ENCODE measurements at regions not wholly inside any gene's neighbourhood (a gene's known extent, or its start where the extent isn't known, plus 50 kb on each side); places are given as distances from the start of the nearest gene placed in this dataset.
"Not testable (repeated sequence)": the region's sequence is repeated elsewhere in the genome, so short reads cannot be mapped to it uniquely, and the experiment has no call there.

GRCh38 chr15:69914040-69914439 is 183.7 kb downstream of the TLE3 start:
- no peak for DNase-seq (ENCODE audit: low read depth in 3 of 3)

GRCh38 chr15:69914960-69915359 is 182.8 kb downstream of the TLE3 start:
- no peak for DNase-seq (ENCODE audit: low read depth in 3 of 3)

DNA sequence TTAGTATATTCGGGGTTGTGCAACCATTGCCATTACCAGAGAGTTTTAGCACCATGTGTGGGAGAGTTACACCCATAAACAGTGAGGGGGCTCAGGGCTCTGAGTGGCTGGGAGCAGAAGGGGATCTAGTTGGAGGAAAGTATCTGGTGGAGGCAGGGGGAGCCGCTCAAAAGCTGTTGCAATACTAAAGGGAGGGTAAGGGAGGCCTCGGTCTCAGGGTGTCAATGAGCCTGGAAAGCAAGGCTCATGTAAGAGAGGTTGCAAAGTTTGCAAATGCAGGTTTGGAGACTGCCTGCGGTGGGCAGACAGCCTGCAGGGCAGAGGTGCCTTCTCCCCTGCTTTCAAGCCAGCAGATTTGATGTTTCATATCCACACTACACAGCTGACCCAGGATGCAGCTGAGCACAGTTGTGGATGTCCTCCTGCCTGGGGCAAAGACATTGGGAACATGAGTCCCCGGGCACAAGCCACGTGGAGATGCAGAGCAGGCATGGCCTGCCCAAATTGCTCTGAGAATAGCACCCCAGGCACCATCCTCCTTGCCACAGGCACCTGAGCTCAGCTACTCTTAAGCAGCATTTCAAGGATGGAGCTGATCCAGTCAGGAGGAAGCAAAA is 181.4 kb downstream of the TLE3 start:
- no peak for DNase-seq (ENCODE audit: low read depth in 3 of 3)

DNA sequence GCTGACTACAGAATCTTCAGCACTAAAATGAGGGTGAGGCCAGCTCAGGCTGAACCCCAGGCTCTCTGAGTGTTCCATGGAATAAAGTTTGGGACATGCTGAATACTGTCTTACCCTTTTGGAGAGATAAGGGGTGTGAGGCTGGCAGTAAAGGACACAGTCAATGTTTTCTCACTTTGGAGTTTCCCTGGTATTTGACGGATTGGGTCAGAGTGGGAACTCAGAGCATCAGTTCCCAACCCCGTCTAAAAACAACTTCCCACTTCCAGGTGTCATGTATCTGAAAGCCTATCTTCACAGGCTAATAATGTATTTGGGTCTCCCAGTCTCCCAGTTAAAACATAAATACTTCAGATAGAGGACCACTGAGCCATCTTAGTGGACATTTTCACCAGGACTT is 180.7 kb downstream of the TLE3 start:
- no peak for DNase-seq (ENCODE audit: low read depth in 3 of 3)

DNA sequence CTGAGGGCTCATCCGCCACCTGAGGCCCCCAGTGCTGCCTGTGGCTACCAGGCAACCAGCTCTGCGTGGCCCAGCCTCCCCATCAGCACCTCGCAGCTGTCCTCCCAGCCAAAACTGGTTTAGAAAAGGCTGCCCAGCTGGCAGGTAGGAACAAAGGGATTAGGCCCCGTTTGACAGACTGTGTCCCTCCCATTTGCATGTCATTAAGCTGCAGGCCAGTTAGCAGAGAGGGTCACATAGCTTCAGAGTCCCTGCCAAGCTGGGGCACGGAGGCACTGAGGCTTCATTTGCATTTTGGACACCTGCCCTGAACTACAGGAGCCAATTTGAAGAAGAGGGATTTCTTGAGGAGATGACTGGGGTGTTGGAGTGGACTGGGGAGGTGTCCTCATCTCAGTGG is 177.9 kb downstream of the TLE3 start:
- no peak for DNase-seq (ENCODE audit: low read depth in 3 of 3)

DNA sequence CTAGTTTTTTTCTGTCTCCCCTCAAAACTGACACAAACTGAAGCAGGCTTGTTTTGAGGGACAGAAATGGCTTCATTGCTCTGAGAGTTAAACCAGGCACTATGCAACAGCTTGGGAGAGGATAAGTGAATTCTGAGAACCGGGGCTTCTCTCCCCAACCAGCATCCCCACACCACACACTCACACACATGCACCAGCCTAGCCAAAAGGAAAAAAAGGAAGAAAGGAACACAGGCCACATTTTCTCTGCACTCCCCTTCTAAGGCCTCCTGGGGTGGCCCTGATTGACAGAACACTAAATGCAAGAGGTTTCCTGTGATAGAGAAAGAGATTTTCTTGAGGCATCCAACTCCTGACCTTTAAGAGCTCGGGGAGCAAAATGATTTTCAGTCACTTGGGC is 177.5 kb downstream of the TLE3 start:
- DNase-seq (ENCODE audit: low read depth in 3 of 3) = no peak

DNA sequence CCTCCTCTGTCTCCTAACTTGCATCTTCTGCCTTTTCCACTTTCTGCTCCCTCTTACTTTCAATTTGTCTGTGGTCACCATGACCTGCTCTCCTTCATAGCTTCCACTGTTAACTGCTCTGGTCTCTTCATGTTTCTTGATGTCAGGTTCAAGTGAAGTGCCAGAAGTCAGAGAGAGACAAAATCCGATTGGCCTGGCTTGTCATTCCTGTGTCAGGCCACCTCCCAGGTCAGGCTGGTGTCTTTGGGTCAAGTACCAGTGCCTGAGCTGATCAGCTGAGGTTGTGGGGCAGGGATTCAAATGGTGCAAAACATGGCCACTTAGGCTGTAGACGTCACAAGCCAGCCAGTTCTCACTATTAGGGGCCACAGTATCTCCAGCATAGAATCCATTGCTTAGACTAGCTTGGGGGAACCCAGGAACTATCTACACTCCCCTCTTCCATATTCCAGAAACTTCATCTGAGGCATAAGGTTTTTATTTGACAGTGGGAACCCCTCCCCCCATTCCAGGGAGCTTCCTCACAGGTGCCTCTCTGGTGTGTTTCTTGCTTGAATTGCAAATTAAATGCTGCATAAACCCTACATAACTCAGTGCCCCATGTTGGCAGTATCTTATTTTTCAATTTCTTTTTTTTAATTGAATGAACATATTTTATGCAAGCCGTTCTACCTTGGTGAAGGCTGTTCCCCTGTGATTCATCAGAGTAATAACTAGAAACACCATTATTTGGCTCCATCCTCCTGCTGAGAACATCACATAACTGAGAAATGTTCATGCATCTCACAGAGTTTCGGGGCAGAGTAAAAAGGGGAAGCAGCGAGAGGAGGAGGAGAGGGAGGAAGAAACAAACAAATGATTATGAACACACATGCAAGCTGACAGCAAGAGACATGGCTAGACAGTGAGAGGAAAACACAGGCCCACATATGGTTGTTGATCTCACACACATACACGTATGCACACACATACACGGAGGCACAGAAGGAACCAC is 175.8 kb downstream of the TLE3 start:
- no peak for DNase-seq (ENCODE audit: low read depth in 3 of 3)

DNA sequence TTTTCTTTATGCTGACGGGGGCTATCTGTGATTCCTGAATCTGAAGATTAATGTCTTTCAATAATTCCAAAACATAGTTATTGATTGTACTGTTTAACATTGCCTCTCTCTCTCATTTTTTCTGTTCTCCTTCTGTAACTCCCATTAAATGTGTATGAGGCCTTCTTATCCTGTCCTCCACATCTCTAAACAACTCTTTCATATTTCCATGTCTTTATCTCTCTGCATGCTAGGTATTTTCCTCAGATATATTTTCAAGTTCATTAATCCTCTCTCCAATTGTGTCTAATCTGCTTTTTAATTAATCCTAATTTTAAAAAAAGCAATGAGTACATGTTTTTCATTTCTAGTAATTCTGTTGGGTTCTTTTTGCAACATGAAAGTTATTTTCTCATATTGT is 173.2 kb downstream of the TLE3 start:
- DNase-seq (ENCODE audit: low read depth in 3 of 3) = no peak

- no peak for DNase-seq (ENCODE audit: low read depth in 3 of 3)
Observed at GRCh38 chr15:69926006-69926405, 171.7 kb downstream of the TLE3 start.

DNA sequence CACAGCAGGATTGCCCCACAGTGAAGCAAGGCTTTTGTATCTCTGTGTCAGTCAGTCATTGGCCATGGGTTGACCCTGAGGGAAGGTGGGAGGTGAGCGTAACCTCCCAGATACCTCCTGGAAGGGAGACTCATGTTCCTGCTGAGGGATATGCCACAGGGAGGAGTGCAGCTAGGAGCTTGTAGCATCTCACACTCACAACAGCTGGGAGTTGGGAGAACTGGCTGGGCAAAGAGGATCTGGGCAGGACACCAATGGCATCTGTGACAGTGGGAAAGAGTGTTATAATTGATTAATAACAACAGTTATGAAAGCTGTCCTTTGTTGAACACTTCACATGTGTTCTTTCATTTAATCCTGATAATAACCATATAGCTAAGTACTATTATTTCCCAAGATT is 171.0 kb downstream of the TLE3 start:
- DNase-seq (ENCODE audit: low read depth in 3 of 3) = no peak

GRCh38 chr15:69928890-69929289 is 168.8 kb downstream of the TLE3 start:
- DNase-seq (ENCODE audit: low read depth in 3 of 3) = not testable (repeated sequence)

GRCh38 chr15:69929905-69930630 is 167.6 kb downstream of the TLE3 start:
- no peak for DNase-seq (ENCODE audit: low read depth in 3 of 3)

- no peak for DNase-seq (ENCODE audit: low read depth in 3 of 3)
Observed at GRCh38 chr15:69930754-69931153, 167.0 kb downstream of the TLE3 start.

DNA sequence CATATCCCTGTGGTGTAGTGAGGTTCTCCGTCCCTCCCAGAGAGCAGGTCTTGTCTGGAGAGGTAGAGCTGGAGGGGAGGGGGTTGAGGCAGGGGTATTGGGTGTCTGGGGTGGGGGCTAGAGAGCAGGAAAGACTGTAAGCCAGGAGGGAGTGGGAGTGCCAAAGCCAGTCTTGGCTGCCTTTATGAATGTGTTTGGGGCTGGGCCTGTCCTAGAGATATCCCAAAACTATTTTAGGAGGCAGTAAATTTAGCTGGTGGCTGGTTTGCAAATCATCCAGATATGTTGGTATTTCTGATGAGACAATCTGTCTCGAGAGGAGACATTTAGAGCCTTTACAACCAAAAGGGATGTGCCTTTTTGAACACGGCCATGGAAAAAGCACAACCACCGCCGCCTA is 166.6 kb downstream of the TLE3 start:
- DNase-seq (ENCODE audit: low read depth in 3 of 3) = no peak

DNA sequence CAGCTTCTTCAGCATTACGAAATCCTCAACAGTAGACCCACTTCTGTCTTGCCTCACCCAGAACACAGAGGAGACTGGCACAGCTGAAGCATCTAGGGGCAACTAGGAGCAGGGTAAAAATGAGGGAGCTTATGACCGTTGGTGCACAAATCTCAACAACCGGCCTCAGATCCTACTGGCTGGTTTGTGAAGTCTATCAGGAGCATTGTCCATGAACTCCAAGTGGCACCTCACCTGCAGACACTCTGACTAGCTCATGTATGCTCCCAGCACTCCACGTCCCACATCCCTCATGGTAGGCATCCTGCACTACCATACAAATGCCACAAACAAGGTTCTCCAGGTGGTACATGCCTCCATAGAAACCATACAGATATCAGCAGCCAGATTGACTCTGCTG is 163.1 kb downstream of the TLE3 start:
- no peak for DNase-seq (ENCODE audit: low read depth in 3 of 3)

GRCh38 chr15:69939513-69940440 is 157.9 kb downstream of the TLE3 start:
- DNase-seq (ENCODE audit: low read depth in 3 of 3) = no peak

- DNase-seq (ENCODE audit: low read depth in 3 of 3) = no peak
Observed at GRCh38 chr15:69940441-69941300, 157.0 kb downstream of the TLE3 start.

- no peak for DNase-seq (ENCODE audit: low read depth in 3 of 3)
Observed at GRCh38 chr15:69941301-69941605, 156.5 kb downstream of the TLE3 start.

GRCh38 chr15:69941706-69942495 is 155.8 kb downstream of the TLE3 start:
- DNase-seq (ENCODE audit: low read depth in 3 of 3) = no peak

- DNase-seq (ENCODE audit: low read depth in 3 of 3) = no peak
Observed at GRCh38 chr15:69943637-69944036, 154.1 kb downstream of the TLE3 start.
